Pancreas (tissue), 10 donors: ENCODE measurements at regions not wholly inside any gene's neighbourhood (a gene's known extent, or its start where the extent isn't known, plus 50 kb on each side); places are given as distances from the start of the nearest gene placed in this dataset.

Experiments
- ATAC-seq, 4 donors: fragments of 200-7000 bp; cut with Tn5 transposase; one replicate each; pipeline versions ENCODE4 v1.8.0 to v1.9.1; 2020; ENCODE audit warnings: mild to moderate bottlenecking in 4 of 4, moderate library complexity in 4 of 4
- DNase-seq, 6 donors: peaks; one replicate each; pipeline ENCODE4 v3.0.0-alpha.2; 2020
- FAIRE-seq: peaks from 2 replicates; lab custom pipeline; 2012; peaks lifted over from hg19 to GRCh38; lab: Jason Lieb, UNC
- H3K27ac ChIP-seq, 4 donors: fragments of 200-600 bp; sonication (generic); 1 replicate in 3 of 4; 2 replicates in 1 of 4; pipeline versions ENCODE4 v1.5.0 to v1.8.0; 2020
- H3K27me3 ChIP-seq, 4 donors: fragments of 200-600 bp; one replicate each; pipeline ENCODE4 v1.8.0; 2021
- H3K36me3 ChIP-seq, 3 donors: fragments of 200-600 bp; sonication (generic) in 1 of 3; one replicate each; pipeline versions ENCODE4 v1.5.0 to v1.8.0; 2020 to 2021
- H3K4me1 ChIP-seq, 3 donors: fragments of 200-600 bp; one replicate each; pipeline ENCODE4 v1.8.0; 2021
- H3K4me3 ChIP-seq, 4 donors: fragments of 200-600 bp; sonication (generic) in 2 of 4; one replicate each; pipeline versions ENCODE4 v1.5.0 to v1.8.0; 2020 to 2021
- H3K9me3 ChIP-seq, 4 donors: fragments of 200-600 bp; one replicate each; pipeline ENCODE4 v1.8.0; 2021
- WGBS, 2 donors: extraction: QIAGEN DNeasy Blood & Tissue Kit; methylation state at CpG; one replicate each; pipeline ENCODE4 v1.1.7; 2013; 5-methylcytosine and 5-hydroxymethylcytosine counted together
- intact Hi-C, 3 donors: fragments of 100-400 bp; cut with DNase I; formaldehyde crosslinking; loops; one replicate each; pipeline versions ENCODE4 v1.11.1 to v1.14.2; 2022
- TF ChIP-seq, protein P1 (sequence below), 4 donors: fragments of 200-600 bp; sonication (generic) in 3 of 4; IDR thresholded peaks; one replicate each; pipeline versions ENCODE4 v1.5.0 to v1.8.0; 2021; ENCODE audit warnings: antibody characterized with exemption in 4 of 4
- donor health status: healthy with polysubstance abuse.
- donor health status: DM: no; HTN: no; CAD: no; lungs with moderate emphysema.
- donor health status: DM: no; HTN: no; CAD: no.
- donor health status: control.
- donor health status: control.
- donor health status: Bipolar disorder and iron deficiency.
- donor health status: DM: yes; HTN: yes; CAD: no.
- donor health status: DM: no; HTN: no; CAD: no.
- donor health status: DM: no; HTN: no; CAD: no.
- donor health status: DM: yes; HTN: yes; CAD: no.

DNA sequence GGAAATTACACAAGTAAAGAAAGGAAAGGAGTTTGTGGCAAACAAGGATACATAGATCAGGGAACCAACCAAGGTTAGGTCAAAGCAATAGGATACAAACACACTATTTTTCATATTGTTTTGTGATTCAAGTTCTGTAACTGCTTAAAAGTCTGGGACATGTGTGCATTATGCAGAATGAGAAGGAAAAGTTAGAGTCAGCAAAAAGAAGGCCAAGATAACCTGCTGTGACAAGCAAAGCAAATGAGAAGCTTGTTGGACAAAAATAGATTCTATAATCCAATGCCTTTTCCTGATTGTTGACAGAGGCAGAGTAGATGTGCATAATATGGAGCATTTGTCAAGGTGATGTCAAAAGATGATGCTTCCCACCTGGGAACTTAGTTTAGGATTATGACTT, 556.0 kb upstream of the CXADR start:
- FAIRE-seq = no peak
- TF ChIP-seq, protein P1, sequence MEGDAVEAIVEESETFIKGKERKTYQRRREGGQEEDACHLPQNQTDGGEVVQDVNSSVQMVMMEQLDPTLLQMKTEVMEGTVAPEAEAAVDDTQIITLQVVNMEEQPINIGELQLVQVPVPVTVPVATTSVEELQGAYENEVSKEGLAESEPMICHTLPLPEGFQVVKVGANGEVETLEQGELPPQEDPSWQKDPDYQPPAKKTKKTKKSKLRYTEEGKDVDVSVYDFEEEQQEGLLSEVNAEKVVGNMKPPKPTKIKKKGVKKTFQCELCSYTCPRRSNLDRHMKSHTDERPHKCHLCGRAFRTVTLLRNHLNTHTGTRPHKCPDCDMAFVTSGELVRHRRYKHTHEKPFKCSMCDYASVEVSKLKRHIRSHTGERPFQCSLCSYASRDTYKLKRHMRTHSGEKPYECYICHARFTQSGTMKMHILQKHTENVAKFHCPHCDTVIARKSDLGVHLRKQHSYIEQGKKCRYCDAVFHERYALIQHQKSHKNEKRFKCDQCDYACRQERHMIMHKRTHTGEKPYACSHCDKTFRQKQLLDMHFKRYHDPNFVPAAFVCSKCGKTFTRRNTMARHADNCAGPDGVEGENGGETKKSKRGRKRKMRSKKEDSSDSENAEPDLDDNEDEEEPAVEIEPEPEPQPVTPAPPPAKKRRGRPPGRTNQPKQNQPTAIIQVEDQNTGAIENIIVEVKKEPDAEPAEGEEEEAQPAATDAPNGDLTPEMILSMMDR (IDR thresholded peaks at IDR 0.05) = no peak
- Histone ChIP-seq H3K4me3 (no peak overlapping the region), H3K36me3 (no peaks in the 10 kb centered on the region), H3K27ac (no peak overlapping the region), H3K9me3 (no peaks in the 10 kb centered on the region), H3K4me1 (no peaks in the 10 kb centered on the region), H3K27me3 (no peaks in the 10 kb centered on the region)
- no peak for ATAC-seq
- intact Hi-C loops = no loop called here
- no peak for DNase-seq

DNA sequence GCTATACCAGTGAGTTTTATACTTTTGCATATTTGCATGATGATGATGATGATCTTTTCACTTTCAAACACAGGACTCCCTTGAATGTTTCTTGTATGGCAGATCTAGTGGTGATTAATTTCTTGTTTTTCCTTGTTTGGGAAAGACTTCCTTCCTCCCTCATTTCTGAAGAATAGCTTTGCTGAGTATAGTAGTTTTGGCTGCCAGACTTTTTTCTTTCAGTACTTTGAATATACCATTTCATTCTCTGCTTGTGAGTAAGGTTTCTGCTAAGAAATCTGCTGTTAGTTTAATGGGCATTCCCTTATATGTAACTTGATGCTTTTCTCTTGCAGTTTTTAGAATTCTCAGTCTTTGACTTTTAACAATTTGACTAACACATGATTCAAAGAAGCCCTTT, 547.4 kb upstream of the CXADR start:
- Histone ChIP-seq H3K27ac (no peak overlapping the region), H3K27me3 (no peaks in the 10 kb centered on the region), H3K9me3 (no peaks in the 10 kb centered on the region), H3K4me1 (no peaks in the 10 kb centered on the region), H3K36me3 (no peaks in the 10 kb centered on the region), H3K4me3 (no peak overlapping the region)
- FAIRE-seq (no peak), ATAC-seq (no peak), DNase-seq (no peak)
- TF ChIP-seq, protein P1 (IDR thresholded peaks at IDR 0.05) = no peak
- intact Hi-C loops = no loop called here

DNA sequence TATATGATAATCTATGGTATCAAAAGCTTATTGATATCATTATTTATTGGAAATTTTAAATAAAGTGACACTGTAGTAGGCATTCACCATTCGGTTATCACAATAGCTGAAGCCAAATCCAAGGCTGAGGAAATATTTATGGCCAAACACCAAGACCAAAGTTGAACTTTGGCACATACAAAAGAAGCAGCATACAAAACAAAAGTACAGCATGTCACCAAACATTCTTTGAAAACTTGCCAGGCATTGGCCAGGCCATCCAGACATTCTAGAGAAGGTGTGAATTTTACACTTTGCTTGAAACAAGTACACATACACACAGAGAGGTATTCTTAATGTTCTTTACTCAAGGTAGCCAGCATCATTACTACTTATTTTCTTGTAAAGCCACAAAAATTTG, 544.4 kb upstream of the CXADR start:
- Histone ChIP-seq H3K9me3 (no peaks in the 10 kb centered on the region), H3K4me3 (no peak overlapping the region), H3K36me3 (no peaks in the 10 kb centered on the region), H3K27me3 (no peaks in the 10 kb centered on the region), H3K27ac (no peak overlapping the region), H3K4me1 (no peaks in the 10 kb centered on the region)
- TF ChIP-seq, protein P1 (IDR thresholded peaks at IDR 0.05) = no peak
- DNase-seq (no peak), FAIRE-seq (no peak), ATAC-seq (no peak)
- WGBS, 2 donors = 17 to 44% methylated on average over 1 of the region's 1 CpG
- intact Hi-C loops = no loop called here

DNA sequence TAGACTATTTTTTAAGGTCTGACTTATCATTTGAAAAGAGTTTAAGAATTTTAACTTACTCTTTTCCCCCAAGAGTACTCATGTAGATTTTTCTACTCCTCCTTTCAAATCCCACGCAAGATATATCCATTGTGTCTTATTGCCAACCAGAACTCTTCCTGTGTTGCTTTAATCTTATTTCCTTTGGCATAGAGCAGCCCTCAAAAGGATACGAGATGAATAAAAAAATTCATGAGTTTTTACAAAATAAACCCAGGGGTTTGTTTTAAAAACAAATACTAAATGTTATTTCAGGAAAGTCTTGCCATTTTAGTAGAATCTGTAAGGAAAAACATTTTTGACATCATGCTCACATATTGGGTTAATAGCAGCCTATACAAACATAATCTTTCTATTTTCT, 543.2 kb upstream of the CXADR start:
- Histone ChIP-seq H3K27me3 (no peaks in the 10 kb centered on the region), H3K27ac (no peak overlapping the region), H3K36me3 (no peaks in the 10 kb centered on the region), H3K9me3 (no peaks in the 10 kb centered on the region), H3K4me3 (no peak overlapping the region), H3K4me1 (no peaks in the 10 kb centered on the region)
- DNase-seq = no peak
- intact Hi-C loops = no loop called here
- TF ChIP-seq, protein P1 (IDR thresholded peaks at IDR 0.05) = no peak
- WGBS, 2 donors = 53 to 65% methylated on average over 2 of the region's 2 CpGs
- no peak for FAIRE-seq
- no peak for ATAC-seq

DNA sequence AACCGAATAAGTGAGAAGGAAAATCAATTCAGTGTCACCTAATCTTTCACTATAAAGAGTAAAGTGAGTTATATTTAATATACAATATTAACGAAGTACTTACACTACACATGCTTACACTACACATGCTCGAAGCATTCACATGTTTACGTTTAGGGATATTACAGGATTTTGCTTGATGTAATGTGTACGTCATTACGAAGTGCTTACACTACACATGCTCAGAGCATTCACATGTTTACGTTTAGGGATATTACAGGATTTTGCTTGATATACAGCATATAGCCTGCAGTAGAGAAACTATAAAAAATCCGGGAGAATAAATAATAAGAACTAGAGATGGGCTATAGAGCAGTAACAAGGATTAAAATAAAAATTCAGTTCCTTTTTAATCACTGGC, 538.8 kb upstream of the CXADR start:
- H3K27ac ChIP-seq = no peak overlapping the region
- H3K36me3 ChIP-seq = no peaks in the 10 kb centered on the region
- DNase-seq = no peak
- ATAC-seq = no peak
- no peaks in the 10 kb centered on the region for H3K27me3 ChIP-seq
- no peak for FAIRE-seq
- H3K9me3 ChIP-seq = no peaks in the 10 kb centered on the region
- 68 to 79% methylated on average over 8 of the region's 8 CpGs for WGBS, 2 donors
- H3K4me3 ChIP-seq = no peak overlapping the region
- H3K4me1 ChIP-seq = no peaks in the 10 kb centered on the region
- intact Hi-C loops = no loop called here
- TF ChIP-seq, protein P1 (IDR thresholded peaks at IDR 0.05) = no peak
